Fibroblast of lung (primary cell): ENCODE measurements at regions not wholly inside any gene's neighbourhood (a gene's known extent, or its start where the extent isn't known, plus 50 kb on each side); places are given as distances from the start of the nearest gene placed in this dataset.

Experiments used
- CTCF ChIP-seq, 2 donors: IDR thresholded peaks in 1 of 2; conservative IDR thresholded peaks in 1 of 2; 1 replicate in 1 of 2; 2 replicates in 1 of 2; pipeline ENCODE4 v1.5.1; 2011 to 2012; ENCODE audit warnings: low read length in 2 of 2, control low read depth in 1 of 2, inconsistent platforms in 1 of 2, low read depth in 1 of 2, mild to moderate bottlenecking in 1 of 2
- EZH2 ChIP-seq: IDR thresholded peaks from 2 replicates; pipeline ENCODE4 v1.5.1; 2012; ENCODE audit warnings: low read length, control low read depth, mild to moderate bottlenecking; ENCODE audit errors: missing control alignments

GRCh38 chr4:144316869-144317268, 176.4 kb upstream of the GYPA start:
- TF ChIP-seq CTCF (conservative IDR thresholded peaks at IDR 0.05 in 1 of 2, IDR thresholded peaks at IDR 0.05 in 1 of 2; ENCODE audit: low read depth in 1 of 2, low read length in 2 of 2) = no peak
- TF ChIP-seq EZH2 = no peak
